Activated CD4-positive, alpha-beta T cell treated with anti-CD3 and anti-CD28 coated beads, Interleukin-10, Interleukin-2, amounts not matched to agents 100 ng/mL and 50 ng/mL, durations not matched to agents 16 hours and 8 hours (primary cell): ENCODE measurements at regions not wholly inside any gene's neighbourhood (a gene's known extent, or its start where the extent isn't known, plus 50 kb on each side); places are given as distances from the start of the nearest gene placed in this dataset.
"Not testable (repeated sequence)": the region's sequence is repeated elsewhere in the genome, so short reads cannot be mapped to it uniquely, and the experiment has no call there.

Source experiments
- DNase-seq: peaks from one replicate; pipeline ENCODE4 v3.0.0-alpha.2; 2020

DNA sequence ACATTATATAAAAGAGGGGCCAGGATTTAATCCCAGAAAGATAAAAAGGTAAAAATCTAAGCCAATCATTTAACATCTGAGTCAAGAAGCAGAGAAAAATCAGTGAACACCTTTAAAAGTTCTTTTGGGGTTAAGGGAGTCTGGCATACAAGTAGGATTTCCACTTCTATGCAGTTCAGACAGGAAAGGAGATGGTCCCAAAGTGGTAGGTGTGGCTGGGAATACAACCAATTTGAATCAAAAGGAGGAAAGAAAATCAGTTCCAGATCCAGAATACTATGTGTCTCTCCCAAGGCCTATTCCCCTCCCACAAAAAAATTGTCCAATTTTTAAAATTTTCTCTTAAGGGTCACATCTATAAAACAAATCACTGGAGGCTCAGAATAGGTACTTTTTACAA is 167.4 kb downstream of the PHLDA1 start:
- no peak for DNase-seq

DNA sequence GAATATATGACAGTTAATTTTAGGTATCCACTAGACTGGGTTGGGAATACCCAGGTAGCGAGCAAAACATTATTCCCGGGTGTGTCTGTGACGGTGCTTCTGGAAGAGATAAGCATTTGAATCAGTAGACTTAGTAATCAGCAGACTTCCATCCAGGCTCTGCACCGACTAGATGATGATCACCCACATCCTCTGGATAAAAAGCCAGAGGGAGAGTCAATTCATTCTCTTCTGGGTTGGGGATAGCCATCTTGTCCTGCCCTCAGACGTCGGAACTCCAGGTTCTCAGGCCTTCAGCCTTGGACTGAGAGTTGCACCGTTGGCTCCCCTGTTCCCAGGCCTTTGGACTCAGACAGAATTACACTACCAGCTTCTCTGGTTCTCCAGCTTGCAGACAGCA is 168.0 kb downstream of the PHLDA1 start:
- DNase-seq: no peak

DNA sequence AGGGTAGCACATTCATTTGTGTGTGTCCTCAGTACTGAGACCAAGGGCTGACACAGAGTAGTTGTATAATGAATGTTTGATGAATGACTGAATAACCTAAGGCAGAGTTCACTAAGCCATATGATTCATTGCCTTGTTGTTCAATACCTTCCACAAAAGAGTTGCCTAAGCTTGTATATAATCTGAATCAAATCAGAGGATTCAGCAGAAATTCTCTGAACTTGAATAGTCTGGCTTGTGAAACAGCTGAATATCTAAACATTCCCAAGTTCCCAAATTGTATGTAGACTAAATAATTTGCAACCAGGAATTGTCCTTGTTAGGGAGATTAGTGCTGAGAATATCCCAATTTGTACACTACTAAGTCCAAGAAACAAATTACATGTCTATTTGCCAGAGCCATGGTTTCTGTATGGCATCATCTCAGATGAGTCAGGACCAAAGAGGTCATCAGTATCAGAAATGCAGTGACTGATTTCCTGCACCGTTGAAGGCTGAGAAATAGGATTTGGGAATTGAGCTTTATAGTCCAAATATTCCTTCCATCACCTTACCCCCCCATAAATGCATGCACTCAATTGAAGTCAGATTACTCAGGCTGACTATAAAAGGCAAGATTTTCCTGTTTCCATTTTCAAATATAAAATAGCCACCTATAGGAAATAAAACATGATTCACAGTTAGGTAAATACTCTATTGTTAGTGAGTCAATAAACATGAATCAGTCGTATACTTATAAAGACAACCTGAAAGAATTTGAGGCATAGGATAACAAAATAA is 168.7 kb downstream of the PHLDA1 start:
- peak; percentile 7 for DNase-seq

DNA sequence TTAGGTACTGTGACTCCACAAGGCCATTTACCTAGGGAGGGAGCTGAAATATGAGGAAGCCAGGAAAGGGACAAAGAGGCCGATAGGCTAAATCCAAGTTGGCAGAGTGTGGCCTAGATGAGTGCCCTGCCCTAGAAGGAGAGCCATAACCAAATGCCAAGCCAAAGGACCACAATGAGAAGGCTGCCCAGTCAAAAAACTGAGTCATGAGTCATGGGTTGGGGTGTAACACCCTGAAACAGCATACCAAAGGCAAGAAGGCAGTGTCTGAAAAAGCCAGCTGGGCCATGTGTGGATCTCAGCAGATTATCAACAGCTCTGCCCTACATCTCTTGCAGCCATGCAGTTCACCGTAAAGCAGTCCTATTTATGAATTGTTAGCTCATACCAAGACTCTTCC is 171.7 kb downstream of the PHLDA1 start:
- no peak for DNase-seq

DNA sequence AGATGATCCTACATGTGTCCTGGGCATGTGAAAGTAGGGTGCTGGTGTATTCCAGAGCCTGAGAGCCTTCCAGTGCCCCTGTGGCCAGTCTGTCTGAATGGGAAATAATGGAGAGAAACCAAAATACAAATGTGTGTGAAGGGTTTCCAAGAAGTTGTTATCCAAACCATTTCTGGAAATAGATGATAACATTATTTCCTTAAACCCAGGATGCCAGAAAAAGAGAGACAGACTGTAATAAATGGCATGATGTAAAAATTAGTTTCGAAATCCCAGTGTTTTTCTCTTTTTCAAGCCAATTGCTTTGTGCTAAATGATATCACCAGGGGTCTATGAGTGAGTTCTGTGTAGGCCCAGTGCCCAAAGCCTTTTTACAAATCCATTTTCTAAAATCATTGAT is 175.3 kb downstream of the PHLDA1 start:
- DNase-seq: no peak

DNA sequence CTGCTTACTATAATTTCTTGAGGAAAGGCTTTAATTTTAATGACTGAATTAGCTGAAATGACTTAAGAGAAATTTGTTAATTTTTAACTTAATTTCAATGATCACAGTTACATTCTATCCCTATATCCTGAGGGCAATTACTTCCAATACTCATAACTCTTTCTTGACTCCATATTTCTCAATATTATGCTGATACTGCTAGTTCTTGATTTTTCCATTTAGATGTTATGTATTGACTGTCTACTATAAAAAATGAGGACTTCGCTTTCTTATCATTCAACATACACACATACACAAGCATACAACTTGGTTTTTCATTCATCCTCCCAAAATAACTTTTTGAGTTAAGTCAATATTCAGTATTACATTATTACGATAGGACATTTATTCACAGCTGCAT is 176.2 kb downstream of the PHLDA1 start:
- DNase-seq: no peak

DNA sequence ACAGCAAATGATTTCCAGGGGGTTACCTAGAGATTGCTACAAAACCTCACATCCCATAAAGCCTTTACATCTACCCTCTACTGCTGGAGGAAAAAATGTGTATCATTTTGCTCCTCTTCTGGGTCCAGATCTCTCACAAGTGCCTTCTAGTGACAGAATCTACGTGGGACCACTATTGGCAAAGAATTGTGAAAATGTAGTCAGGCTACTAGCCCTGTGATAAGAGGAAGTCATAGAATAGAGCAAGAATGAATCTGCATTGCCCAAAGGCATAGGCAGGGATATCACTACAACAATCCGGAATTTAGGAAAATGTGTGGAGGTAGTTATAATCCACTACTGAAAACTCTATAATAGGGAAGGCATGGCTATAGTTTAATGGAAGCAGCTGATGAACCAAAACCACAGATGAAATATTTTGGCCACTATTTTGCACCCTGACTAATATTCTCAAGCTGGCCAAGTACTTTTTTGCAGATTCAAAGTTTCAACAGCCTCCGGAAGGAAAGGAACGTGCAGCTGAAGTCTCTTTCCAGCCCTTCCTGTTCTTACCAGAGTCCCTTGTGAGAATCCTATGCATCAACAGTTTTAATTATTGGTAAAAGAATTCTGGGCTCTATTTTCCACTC is 176.8 kb downstream of the PHLDA1 start:
- DNase-seq: no peak

DNA sequence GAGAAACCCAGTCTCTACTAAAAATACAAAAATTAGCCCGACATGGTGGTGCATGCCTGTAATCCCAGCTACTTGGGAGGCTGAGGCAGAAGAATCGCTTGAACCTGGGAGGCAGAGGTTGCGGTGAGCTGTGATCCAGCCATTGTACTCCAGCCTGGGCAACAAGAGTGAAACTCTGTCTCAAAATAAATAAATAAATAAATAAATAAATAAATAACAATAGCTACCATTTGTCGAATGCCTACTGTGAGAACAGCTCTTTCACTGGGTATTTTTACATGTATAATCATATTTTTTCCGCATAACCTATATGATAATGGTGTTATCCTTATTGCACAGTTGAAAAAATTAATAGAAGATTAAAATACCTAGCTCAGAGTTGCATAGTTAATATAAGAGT is 177.4 kb downstream of the PHLDA1 start:
- DNase-seq: not testable (repeated sequence)

DNA sequence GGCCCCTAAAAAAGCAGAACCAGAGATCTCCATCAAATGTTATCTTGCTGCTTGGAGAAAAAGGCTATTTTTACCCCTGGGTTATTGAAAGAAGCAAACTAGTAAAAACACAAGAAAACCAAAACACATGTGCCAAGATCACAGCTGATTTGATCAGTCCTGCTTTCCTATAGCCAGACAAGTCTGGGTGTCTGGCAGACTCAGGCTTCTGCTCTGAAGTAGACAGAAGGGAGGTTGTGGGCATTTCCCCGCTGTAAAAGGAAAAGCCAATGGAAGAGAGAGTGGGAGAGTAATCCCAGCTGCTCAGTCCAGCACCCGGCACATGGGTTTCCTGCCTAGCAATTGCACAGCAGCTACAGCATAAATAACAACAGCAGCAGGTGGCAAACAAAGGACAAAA is 177.9 kb downstream of the PHLDA1 start:
- DNase-seq: no peak

DNA sequence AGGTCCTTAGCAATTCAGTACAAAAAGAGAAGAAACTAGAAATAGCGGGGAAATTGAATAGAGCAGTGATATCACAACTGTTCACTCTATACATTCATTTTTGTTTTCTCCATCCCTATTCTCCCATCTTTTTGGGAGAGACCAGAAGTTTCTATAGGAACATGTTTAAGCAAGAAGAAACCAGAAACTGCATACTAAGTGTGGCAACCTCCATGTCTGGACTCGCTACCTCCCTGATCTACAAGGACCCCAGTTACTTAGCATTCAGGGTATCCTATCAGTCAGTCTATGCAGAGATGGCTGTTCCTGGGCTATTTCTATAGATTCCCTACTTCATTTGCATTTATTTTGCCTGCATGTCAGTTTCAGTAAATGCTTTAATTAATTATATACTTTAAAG is 178.6 kb downstream of the PHLDA1 start:
- DNase-seq: no peak

DNA sequence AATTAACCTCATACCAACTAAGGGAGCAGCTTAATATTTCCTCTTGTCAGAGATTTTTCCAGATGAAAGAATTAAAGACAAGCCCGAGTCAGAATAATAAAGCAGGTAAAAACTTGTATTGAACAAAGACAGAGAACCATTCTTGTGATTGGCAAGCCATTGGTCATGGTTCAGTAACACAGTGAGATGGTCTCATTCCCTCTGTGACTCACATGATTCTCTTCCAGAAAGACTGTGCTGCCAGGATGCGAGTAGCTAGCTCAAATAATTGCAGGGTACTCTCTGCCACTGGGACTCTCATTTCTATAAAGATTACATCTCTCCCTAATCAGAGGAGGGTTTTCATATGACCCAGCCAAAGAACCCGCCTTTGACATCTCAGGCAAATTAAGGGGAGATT is 179.4 kb downstream of the PHLDA1 start:
- DNase-seq: no peak

DNA sequence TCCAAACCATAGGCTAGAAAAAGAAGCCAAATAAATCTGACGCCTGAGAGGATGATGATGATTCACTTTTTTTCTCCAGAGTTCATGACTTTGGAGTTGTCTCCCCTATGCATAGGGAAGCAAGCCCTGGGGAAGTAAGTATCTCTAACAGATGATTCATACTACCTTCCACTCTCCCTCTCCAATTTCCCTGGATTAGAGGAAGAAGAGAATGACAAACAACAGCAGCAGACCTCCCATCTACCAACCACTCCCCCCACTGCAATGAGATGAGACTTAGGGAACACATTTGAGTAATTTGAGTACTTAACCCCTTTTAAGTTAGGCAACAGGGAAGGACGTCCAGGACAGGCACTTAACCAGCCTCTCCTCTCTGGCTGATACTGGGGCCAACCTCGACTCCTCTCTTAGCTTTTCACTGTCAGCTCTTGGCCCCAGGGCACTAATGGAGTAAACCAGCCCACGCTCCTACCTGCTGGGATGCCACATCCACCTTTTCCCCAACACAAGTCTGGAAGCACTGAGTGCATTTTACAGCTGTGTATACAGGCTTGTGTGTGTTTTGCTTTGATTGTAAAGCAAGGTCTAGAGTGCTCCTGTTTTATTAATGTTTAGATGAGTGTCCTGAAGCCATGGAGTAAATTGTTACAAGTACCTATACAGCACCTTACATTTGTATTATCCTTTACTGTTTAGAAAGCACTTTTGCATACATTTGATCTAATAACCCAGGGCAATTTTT is 180.7 kb downstream of the PHLDA1 start:
- DNase-seq: no peak

DNA sequence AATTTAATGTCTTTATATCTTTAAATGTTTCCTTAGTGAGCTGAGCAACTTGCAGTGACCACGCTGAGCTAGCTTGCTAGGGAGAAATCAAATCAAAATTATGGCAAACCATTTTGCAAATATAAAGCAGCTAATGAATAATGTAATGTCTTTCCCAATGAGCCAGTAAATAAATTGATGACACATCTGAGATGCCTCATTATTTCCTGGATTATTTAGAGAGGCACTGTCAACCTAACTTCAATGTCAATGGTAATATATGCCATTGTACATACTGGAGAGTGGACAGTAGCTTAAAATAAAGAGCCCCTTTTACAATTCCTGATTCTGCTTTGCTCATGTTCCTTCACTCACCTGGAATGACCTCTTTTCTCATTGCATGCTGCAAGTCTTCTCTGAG is 182.6 kb downstream of the PHLDA1 start:
- no peak for DNase-seq

DNA sequence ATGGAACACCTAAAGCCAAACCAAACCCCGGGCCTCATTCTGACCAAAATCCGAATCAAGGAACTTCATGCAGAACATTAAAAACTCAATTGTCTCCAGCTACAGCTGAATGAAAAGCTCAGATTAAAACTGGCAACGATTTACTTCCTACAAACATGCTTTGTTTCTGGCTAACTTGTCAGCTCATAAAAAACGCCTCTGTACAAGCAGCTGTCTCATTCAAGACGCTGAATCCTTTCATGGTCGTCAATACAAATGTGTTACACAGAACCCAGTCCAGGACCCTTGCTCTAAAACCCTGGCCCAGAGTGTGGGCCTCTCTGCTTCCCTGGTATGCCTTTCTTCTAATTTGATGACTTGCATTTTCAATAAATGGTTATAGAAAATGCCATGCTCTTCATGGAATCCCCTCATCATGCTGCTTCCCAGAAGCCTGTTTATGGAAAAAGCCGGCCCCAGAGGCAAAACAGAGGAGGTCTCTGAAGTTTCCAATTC is 183.1 kb downstream of the PHLDA1 start:
- DNase-seq: no peak

DNA sequence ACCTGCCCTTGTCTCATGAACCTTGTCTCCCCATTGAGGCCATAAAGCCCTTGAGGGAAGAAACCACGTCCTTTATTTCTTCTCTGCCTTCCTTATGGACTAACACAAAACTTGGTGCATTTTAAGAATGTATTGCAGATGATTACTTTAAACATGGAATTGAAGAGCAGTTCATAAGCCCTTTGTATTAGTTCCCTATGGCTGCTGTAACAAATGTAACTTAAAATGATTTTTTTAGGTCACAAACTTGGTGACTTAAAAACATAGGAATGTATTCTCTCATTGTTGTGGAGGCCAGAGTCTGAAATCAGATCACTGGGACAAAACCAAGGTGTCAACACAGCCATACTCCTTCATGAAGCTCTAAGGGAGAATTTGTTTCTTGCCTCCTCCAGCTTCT is 185.5 kb downstream of the PHLDA1 start:
- no peak for DNase-seq

DNA sequence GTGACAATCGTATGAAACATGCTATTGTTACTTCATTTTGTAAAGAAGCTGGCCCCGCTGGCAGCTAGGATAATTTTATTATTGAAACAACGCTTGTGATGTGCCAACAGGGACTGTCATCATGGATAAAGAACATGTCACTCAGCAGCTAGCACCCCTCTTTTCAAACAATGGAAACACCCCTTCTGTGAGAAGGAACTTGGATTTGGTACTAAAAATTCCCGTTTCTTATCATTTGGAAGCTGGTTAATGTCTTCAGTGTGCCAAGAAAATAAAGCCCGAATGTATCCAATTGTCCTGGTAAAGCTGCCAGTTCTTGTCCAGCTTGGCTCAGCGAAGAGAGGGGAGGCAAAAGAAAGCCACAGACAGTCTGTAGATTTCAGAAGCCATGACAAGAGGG is 186.6 kb downstream of the PHLDA1 start:
- no peak for DNase-seq

DNA sequence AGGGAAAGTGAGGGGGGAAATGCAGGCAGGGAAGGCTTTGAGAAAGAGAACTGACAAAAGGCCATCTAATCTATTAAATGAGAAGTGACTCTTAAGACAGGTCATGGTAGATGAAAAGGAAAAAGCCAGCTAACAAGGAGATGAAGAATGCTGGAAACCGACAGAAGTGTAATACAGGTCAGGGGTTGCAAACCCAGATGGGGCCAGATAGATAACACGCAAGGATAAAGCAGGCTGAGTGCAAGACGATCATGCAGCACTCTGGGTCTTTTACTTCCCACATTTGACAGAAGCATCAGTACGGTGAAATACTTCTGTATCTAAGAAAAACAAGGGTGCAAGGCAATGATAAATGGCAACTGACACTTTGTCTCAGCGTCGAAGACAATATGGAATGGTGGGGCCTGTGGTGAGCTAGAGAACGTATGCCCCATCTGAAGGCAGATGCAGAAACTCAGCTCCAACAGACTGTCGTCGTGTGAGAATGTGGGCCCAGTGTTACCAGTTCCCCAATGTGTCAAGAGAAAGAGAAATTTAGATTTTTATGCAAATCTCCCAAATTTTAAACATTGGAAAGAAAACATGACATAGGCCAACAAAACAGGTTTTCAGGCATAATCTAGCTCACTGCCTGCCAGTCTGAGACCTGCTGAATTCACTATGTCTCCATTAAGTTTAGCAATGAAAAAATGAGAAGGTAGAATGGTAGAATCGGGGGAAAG is 187.4 kb downstream of the PHLDA1 start:
- DNase-seq: no peak

DNA sequence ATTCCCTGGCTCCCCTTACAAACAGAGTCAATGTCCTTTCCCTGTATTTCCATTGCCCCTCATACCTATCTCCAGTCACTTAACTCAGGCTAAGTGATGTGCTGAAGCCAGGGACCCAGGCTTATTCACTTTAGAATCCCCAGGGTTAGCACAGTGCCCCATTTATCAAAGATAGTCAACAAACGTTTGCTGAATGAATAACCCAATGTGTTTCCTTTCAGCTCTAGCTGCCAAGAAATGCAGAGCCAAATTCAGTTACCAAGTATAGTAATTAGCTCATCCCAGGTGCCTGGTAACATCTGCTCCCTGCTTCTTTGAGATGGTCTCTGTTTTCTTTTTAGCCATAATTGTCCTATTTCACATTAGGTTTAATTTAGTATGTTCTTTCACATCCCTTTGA is 189.5 kb downstream of the PHLDA1 start:
- DNase-seq: no peak

DNA sequence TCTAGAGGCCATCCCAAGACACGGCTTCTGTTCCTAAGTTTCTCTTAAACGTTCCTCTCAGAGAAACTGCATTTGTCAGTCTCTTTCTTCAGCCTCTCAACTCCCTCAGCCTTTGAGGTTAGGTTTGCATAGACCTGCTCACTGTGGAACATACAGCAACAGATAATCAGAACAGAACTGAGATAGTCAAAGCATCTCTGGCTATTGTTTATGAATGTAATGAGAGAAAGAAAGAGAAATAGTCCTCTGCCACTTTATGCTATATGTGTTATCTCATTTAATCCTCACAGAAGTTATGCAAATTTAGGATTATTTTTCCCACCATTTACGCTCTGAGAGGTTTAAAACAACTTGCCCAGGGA is 190.6 kb downstream of the PHLDA1 start:
- DNase-seq: no peak

DNA sequence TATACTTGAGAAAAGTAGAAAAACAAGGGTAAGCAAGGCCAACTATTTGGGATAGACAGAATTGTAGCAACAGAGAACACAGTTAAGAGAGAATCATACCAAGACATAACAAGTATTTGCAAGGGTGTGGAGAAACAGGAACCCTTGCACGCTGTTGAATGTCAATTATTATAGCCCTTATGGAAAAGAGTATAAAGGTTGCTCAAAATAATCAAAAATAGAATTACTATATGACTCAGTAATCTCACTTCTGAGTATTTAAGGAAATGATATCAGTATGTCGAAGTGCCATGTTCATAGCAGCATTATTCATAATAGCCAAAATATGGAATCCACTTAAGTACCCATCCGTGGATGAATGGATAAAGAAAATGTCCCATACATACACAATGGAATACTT is 193.3 kb downstream of the PHLDA1 start:
- peak; percentile 29 for DNase-seq

DNA sequence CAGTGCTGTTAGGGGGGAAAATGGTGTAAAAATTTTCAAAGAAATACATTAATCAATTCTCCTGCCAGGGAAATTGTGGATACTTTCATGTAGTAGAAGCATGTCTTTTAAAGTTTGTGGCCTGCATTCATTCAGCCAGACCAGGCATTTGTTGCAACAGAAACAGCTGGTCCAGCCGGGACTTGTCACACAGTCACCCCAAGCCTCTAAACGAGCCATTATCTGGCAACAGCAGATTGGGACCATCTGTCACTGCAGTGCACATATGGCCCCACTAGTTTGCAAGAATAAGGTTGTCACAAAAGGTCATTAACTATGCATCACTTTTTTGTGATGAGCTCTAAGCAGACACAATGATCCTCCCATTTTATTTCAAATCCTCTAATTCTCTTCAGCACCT is 193.9 kb downstream of the PHLDA1 start:
- no peak for DNase-seq

DNA sequence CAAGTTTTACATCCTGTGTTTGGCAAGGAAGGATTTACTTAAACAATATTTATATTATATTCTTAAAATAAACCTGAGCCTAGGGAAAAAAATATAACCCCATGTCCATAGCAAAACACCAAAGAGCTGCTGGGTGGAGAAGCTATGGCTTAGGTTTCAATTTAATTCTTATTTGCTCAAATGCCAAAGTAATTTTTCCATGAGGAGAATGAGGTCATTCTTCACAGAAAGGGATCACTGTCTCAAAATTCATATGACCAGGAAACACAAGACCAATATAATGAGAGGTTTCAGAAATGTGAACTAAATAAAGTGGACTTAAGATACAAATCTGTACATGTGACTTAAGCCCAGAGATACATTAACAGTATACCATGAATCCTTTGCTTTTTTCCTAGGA is 195.0 kb downstream of the PHLDA1 start:
- no peak for DNase-seq

DNA sequence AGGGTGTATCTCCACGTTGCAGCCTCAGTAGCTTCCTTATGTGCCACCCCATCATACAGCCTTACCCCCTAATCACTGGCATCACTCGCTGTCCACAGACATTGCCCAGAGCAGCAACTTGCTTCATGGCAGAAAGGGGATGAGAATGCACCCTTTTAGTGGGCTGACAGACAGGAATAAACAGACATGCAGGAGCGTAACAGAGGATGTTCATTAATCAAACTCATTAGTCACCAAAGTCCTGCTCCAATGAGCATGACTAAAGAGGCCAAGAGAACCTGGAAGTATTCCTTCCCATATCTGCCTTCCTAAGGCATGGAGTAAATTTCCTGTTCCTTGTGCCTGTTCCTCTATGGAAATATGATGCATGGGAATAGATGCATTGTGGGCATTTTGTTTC is 197.0 kb downstream of the PHLDA1 start:
- DNase-seq: no peak
